CD4-positive, alpha-beta T cell (primary cell): ENCODE measurements at regions not wholly inside any gene's neighbourhood (a gene's known extent, or its start where the extent isn't known, plus 50 kb on each side); places are given as distances from the start of the nearest gene placed in this dataset.

Source experiments
- ATAC-seq: fragments of 200-7000 bp; cut with Tn5 transposase; one replicate; pipeline ENCODE4 v1.10.0; 2022; ENCODE audit warnings: mild to moderate bottlenecking; ENCODE audit not compliant: poor library complexity
- CTCF ChIA-PET: fragments of 350-600 bp; sonication (Branson Sonifier 250); formaldehyde crosslinking; loops from one replicate; lab custom pipeline; 2021; ENCODE audit warnings: antibody characterized with exemption, inconsistent platforms; lab: Charles Lee
- POLR2A ChIA-PET: fragments of 350-600 bp; sonication (Branson Sonifier 250); formaldehyde crosslinking; loops from one replicate; lab custom pipeline; 2021; ENCODE audit warnings: antibody characterized with exemption, inconsistent platforms; lab: Charles Lee
- DNase-seq, 14 experiments: peaks; one replicate each; pipeline ENCODE4 v3.0.0-alpha.2; 2013 to 2020; ENCODE audit warnings: mixed read lengths in 2 of 14
- H3K27ac ChIP-seq, 2 donors: one replicate each; pipeline versions ENCODE4 v1.5.1 to v1.7.0; 2013; ENCODE audit warnings: low read length in 2 of 2, low read depth in 1 of 2, mild to moderate bottlenecking in 1 of 2
- H3K27me3 ChIP-seq, 2 experiments: 1 replicate in 1 of 2; 2 replicates in 1 of 2; pipeline versions ENCODE4 v1.6.1 to v1.7.0; 2013; ENCODE audit warnings: low read length in 2 of 2, control low read depth in 1 of 2, mild to moderate bottlenecking in 1 of 2, moderate library complexity in 1 of 2; ENCODE audit not compliant: insufficient read depth in 2 of 2, control insufficient read depth in 1 of 2
- H3K36me3 ChIP-seq: one replicate; pipeline ENCODE4 v1.6.1; 2013; ENCODE audit warnings: low read length, control low read depth; ENCODE audit not compliant: insufficient read depth
- H3K4me1 ChIP-seq: one replicate; pipeline ENCODE4 v1.6.1; 2013; ENCODE audit warnings: low read length, control low read depth; ENCODE audit not compliant: insufficient read depth
- H3K4me3 ChIP-seq: one replicate; pipeline ENCODE4 v1.5.1; 2013; ENCODE audit warnings: mild to moderate bottlenecking, low read length, moderate library complexity
- H3K9me3 ChIP-seq, 2 experiments: 1 replicate in 1 of 2; 2 replicates in 1 of 2; pipeline versions ENCODE4 v1.6.1 to v1.7.0; 2013; ENCODE audit warnings: low read length in 2 of 2, mild to moderate bottlenecking in 2 of 2, control low read depth in 1 of 2, moderate library complexity in 1 of 2; ENCODE audit not compliant: control insufficient read depth in 1 of 2, insufficient read depth in 1 of 2
- H3K27ac Mint-ChIP-seq: one replicate; pipeline ENCODE4 v1.8.0; 2020; ENCODE audit warnings: mixed read lengths
- H3K27me3 Mint-ChIP-seq: one replicate; pipeline ENCODE4 v1.8.0; 2021; ENCODE audit warnings: mixed read lengths
- H3K36me3 Mint-ChIP-seq: one replicate; pipeline ENCODE4 v1.8.0; 2021; ENCODE audit warnings: low read depth, mixed read lengths
- H3K4me1 Mint-ChIP-seq: one replicate; pipeline ENCODE4 v1.8.0; 2021; ENCODE audit warnings: low read depth, mixed read lengths
- H3K4me3 Mint-ChIP-seq: one replicate; pipeline ENCODE4 v1.8.0; 2020; ENCODE audit warnings: mild to moderate bottlenecking, mixed read lengths
- H3K9me3 Mint-ChIP-seq: one replicate; pipeline ENCODE4 v1.8.0; 2020; ENCODE audit warnings: mixed read lengths
- intact Hi-C, 2 experiments: fragments of 100-400 bp; cut with DNase I in 1 of 2; cut with micrococcal nuclease in 1 of 2; formaldehyde crosslinking; loops; one replicate each; pipeline versions ENCODE4 v1.15.1 to v1.9.0; 2023 to 2025; cut with DNase I, micrococcal nuclease
- TF ChIP-seq, protein P1 (sequence below): fragments of 200-600 bp; IDR thresholded peaks from one replicate; pipeline ENCODE4 v1.8.0; 2022; ENCODE audit warnings: antibody characterized with exemption, mild to moderate bottlenecking

DNA sequence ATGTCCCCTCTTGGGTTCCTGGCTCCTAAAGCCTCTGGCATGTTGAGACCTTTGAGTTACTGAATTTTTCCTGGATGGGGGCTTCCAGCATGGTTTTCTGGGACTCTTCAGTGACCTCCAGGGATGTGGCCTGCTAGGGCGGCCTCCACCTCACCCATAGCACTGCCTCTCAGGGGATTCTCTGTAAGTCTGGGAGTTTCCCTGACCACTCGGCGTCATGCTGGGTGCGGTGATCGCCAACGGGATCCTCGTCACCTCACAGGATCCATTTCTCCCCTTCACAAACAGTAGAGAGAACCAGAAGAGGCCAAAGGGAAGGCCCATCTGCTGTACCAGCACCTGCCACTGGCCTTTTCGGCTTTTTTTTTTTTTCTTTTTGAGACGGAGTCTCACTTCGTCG lies 84.3 kb downstream of the NPTX2 start:
- Histone ChIP-seq H3K4me3 (no peak overlapping the region), H3K9me3 (peaks cover 0 to 12% of the 10 kb centered on the region in 2 experiments), H3K27me3 (no peaks in the 10 kb centered on the region), H3K36me3 (no peaks in the 10 kb centered on the region), H3K27ac (no peak overlapping the region), H3K4me1 (no peaks in the 10 kb centered on the region)
- no peaks in the 10 kb centered on the region for H3K27me3 Mint-ChIP-seq
- POLR2A ChIA-PET = no interaction called here
- peaks cover 4% of the 10 kb centered on the region for H3K9me3 Mint-ChIP-seq
- H3K36me3 Mint-ChIP-seq = no peaks in the 10 kb centered on the region
- no peak for DNase-seq
- TF ChIP-seq, protein P1, sequence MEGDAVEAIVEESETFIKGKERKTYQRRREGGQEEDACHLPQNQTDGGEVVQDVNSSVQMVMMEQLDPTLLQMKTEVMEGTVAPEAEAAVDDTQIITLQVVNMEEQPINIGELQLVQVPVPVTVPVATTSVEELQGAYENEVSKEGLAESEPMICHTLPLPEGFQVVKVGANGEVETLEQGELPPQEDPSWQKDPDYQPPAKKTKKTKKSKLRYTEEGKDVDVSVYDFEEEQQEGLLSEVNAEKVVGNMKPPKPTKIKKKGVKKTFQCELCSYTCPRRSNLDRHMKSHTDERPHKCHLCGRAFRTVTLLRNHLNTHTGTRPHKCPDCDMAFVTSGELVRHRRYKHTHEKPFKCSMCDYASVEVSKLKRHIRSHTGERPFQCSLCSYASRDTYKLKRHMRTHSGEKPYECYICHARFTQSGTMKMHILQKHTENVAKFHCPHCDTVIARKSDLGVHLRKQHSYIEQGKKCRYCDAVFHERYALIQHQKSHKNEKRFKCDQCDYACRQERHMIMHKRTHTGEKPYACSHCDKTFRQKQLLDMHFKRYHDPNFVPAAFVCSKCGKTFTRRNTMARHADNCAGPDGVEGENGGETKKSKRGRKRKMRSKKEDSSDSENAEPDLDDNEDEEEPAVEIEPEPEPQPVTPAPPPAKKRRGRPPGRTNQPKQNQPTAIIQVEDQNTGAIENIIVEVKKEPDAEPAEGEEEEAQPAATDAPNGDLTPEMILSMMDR = no peak
- H3K27ac Mint-ChIP-seq = no peak overlapping the region
- no peaks in the 10 kb centered on the region for H3K4me1 Mint-ChIP-seq
- CTCF ChIA-PET = no interaction called here
- H3K4me3 Mint-ChIP-seq = no peak overlapping the region
- intact Hi-C loops = no loop called here
- ATAC-seq = no peak

DNA sequence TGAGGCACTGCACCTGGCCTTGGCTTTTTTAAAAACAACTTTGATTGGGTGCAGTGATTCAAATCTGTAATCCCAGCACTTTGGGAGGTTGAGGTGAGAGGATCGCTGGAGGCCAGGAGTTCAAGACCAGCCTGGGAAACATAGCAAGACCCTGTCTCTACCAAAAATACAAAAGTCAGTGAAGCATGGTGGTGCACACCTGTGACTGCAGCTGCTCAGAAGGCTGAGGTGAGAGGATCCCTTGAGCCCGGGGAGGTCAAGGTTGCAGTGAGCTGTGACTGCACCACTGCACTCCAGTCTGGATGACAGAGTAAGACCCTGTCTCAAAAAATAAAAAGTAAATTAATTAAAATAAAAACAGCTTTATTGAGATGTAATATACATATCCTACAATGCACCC lies 84.9 kb downstream of the NPTX2 start:
- H3K4me1 Mint-ChIP-seq = no peaks in the 10 kb centered on the region
- no peaks in the 10 kb centered on the region for H3K36me3 Mint-ChIP-seq
- H3K4me3 ChIP-seq = no peak overlapping the region
- H3K4me1 ChIP-seq = no peaks in the 10 kb centered on the region
- no peak overlapping the region for H3K27ac ChIP-seq
- ATAC-seq (no peak), DNase-seq (no peak)
- TF ChIP-seq, protein P1 = no peak
- H3K27ac Mint-ChIP-seq = no peak overlapping the region
- intact Hi-C loops = no loop called here
- no peaks in the 10 kb centered on the region for H3K27me3 Mint-ChIP-seq
- no peak overlapping the region for H3K4me3 Mint-ChIP-seq
- H3K9me3 ChIP-seq = peaks cover 0 to 12% of the 10 kb centered on the region in 2 experiments
- peaks cover 2% of the 10 kb centered on the region for H3K9me3 Mint-ChIP-seq
- no peaks in the 10 kb centered on the region for H3K27me3 ChIP-seq
- POLR2A ChIA-PET = interaction anchor here (0.6 kb wide), 1 partner anchor 106 kb away, joined by 6 read pairs; no protein-coding TSS in a partner anchor
- no peaks in the 10 kb centered on the region for H3K36me3 ChIP-seq
- CTCF ChIA-PET = no interaction called here

DNA sequence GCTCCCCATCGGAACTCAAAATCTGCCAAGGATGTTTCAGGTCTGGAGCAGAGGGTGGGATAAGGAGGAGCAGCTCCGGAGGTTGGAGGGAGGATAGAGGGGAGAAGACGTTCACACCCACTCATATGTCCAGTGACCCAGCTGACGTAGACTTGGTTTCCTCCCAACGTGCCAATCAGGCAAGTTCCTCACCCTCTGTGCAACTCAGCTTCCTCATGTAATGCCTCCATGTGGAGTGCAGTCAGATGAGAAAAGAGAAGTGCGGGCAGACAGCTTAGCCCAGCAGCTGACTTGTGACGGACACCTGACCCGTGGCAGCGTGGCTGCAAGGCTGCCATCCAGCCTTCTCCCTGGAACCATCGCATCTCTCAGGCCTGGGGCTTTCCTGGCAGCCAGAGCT lies 86.8 kb downstream of the NPTX2 start:
- ChIA-PET POLR2A (no interaction called here), CTCF (no interaction called here)
- H3K27me3 ChIP-seq = no peaks in the 10 kb centered on the region
- Mint-ChIP-seq H3K27me3 (no peaks in the 10 kb centered on the region), H3K27ac (no peak overlapping the region), H3K4me1 (no peaks in the 10 kb centered on the region), H3K4me3 (no peak overlapping the region), H3K36me3 (no peaks in the 10 kb centered on the region), H3K9me3 (no peaks in the 10 kb centered on the region)
- no peak overlapping the region for H3K4me3 ChIP-seq
- no peak overlapping the region for H3K27ac ChIP-seq
- H3K9me3 ChIP-seq = peaks cover 0 to 12% of the 10 kb centered on the region in 2 experiments
- intact Hi-C loops = no loop called here
- TF ChIP-seq, protein P1 = no peak
- no peaks in the 10 kb centered on the region for H3K4me1 ChIP-seq
- H3K36me3 ChIP-seq = no peaks in the 10 kb centered on the region
- no peak for DNase-seq
- no peak for ATAC-seq
